ENCODE measurements at regions not wholly inside any gene's neighbourhood (a gene's known extent, or its start where the extent isn't known, plus 50 kb on each side); places are given as distances from the start of the nearest gene placed in this dataset.

DNA sequence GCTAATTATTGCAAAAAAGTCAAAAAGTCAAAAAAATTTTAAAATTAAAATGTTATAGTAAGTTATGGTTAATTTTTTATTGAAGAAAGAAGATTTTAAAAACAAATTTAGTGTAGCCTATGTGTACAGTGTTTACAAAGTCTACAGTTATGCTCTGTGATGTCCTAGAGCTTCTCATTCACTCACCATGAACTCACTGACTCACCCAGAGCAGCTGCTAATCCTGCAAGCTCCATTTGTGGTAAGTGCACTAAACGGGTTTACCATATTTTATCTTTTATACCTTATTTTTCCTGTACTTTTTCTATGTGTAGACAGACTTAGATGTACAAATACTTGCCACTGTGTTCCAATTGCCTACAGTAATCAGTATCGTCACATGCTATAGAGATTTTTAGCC, 788.2 kb downstream of the DSC3 start:
- H3K4me2 ChIP-seq (ENCODE audit: low read length): no peak overlapping the region
- H3K27me3 ChIP-seq (ENCODE audit: control insufficient read depth, low read length): no peaks in the 10 kb centered on the region
- H3K4me3 ChIP-seq (ENCODE audit: low read length): no peak overlapping the region
- H3K27ac ChIP-seq (ENCODE audit: low read depth, low read length): no peak overlapping the region
- no peaks in the 10 kb centered on the region for H3K4me1 ChIP-seq (ENCODE audit: control insufficient read depth, low read length)
- TF ChIP-seq EZH2phosphoT487 (IDR thresholded peaks at IDR 0.05; ENCODE audit: borderline replicate concordance, low read length): no peak
- TF ChIP-seq, protein P1, sequence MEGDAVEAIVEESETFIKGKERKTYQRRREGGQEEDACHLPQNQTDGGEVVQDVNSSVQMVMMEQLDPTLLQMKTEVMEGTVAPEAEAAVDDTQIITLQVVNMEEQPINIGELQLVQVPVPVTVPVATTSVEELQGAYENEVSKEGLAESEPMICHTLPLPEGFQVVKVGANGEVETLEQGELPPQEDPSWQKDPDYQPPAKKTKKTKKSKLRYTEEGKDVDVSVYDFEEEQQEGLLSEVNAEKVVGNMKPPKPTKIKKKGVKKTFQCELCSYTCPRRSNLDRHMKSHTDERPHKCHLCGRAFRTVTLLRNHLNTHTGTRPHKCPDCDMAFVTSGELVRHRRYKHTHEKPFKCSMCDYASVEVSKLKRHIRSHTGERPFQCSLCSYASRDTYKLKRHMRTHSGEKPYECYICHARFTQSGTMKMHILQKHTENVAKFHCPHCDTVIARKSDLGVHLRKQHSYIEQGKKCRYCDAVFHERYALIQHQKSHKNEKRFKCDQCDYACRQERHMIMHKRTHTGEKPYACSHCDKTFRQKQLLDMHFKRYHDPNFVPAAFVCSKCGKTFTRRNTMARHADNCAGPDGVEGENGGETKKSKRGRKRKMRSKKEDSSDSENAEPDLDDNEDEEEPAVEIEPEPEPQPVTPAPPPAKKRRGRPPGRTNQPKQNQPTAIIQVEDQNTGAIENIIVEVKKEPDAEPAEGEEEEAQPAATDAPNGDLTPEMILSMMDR (IDR thresholded peaks at IDR 0.05; ENCODE audit: low read depth, low read length, poor library complexity, severe bottlenecking): no peak
- no peaks in the 10 kb centered on the region for H3K9me2 ChIP-seq (replicated peaks; ENCODE audit: control insufficient read depth, low read length)
- H3K36me3 ChIP-seq (ENCODE audit: control insufficient read depth, low read length): no peaks in the 10 kb centered on the region
- no peaks in the 10 kb centered on the region for H3K79me2 ChIP-seq (ENCODE audit: control insufficient read depth, low read length)
- no peaks in the 10 kb centered on the region for H3F3A ChIP-seq (ENCODE audit: control insufficient read depth, insufficient read depth)
- no peaks in the 10 kb centered on the region for H3K9me3 ChIP-seq (ENCODE audit: control insufficient read depth, insufficient read depth, low read length)
- no peaks in the 10 kb centered on the region for H4K20me1 ChIP-seq (ENCODE audit: control insufficient read depth, insufficient read depth, low read depth, low read length)

DNA sequence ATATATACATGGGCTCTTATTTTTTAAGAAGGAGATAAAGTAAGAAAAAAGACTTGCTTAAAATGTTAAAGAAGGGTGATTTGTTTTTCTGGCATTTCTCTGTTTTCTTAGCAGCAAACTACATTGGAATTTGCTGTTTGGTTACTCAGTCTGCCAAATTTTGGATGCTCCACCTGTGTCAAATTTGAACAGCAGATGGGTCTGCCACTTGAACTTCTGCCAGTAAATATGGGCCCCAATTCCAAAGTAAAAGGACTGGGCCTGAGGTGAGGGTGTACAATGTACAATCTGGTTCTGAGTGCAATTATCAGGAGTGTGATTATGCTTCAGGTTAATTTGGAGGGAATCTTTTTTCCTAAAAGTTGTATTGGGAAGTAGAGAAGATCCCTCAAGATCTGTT, 794.5 kb downstream of the DSC3 start:
- Histone ChIP-seq H3K36me3 (ENCODE audit: control insufficient read depth, low read length) (no peaks in the 10 kb centered on the region), H3K27ac (ENCODE audit: low read depth, low read length) (no peak overlapping the region), H3K9me3 (ENCODE audit: control insufficient read depth, insufficient read depth, low read length) (no peaks in the 10 kb centered on the region), H3K4me3 (ENCODE audit: low read length) (no peak overlapping the region), H3K27me3 (ENCODE audit: control insufficient read depth, low read length) (no peaks in the 10 kb centered on the region), H3K79me2 (ENCODE audit: control insufficient read depth, low read length) (no peaks in the 10 kb centered on the region), H3K4me1 (ENCODE audit: control insufficient read depth, low read length) (no peaks in the 10 kb centered on the region), H3K9me2 (replicated peaks; ENCODE audit: control insufficient read depth, low read length) (no peaks in the 10 kb centered on the region), H4K20me1 (ENCODE audit: control insufficient read depth, insufficient read depth, low read depth, low read length) (no peaks in the 10 kb centered on the region), H3K4me2 (ENCODE audit: low read length) (no peak overlapping the region), H3F3A (ENCODE audit: control insufficient read depth, insufficient read depth) (no peaks in the 10 kb centered on the region)
- no peak for TF ChIP-seq EZH2phosphoT487 (IDR thresholded peaks at IDR 0.05; ENCODE audit: borderline replicate concordance, low read length)
- TF ChIP-seq, protein P1 (IDR thresholded peaks at IDR 0.05; ENCODE audit: low read depth, low read length, poor library complexity, severe bottlenecking): no peak

DNA sequence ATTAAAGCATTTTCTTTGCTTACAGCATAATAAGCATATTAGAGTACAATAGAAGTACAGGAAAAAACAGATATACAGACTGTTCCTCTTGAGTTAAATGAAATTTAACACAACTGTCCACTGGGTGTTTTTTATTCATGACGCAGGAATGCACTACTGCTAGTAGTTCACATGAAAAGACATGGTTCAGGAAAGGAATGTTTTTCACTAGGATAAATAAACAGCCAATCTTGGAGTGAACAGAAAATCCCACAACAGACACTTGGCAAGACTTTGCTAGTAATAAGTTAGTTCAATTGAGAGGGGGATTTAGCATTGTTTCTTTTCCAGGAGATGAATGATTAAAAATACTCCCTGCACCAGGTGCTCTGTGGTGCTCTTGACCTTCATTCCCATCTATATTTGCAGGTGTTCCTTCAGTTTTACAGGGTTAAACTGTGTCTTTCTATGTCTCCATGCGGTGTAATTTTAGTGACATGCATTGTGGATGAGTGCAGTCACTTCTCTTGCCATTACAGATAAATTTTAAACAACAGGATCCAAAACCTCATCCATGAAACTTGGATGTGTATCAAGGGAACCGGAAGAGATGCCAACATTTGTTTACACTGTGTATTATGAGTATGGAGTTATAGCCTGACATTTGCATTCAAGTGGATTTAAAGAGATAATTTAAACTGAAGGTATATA, 796.6 kb downstream of the DSC3 start:
- Histone ChIP-seq H3K79me2 (ENCODE audit: control insufficient read depth, low read length) (no peaks in the 10 kb centered on the region), H3K27ac (ENCODE audit: low read depth, low read length) (no peak overlapping the region), H3K4me2 (ENCODE audit: low read length) (no peak overlapping the region), H3K4me3 (ENCODE audit: low read length) (no peak overlapping the region), H3K9me2 (replicated peaks; ENCODE audit: control insufficient read depth, low read length) (no peaks in the 10 kb centered on the region), H3K9me3 (ENCODE audit: control insufficient read depth, insufficient read depth, low read length) (no peaks in the 10 kb centered on the region), H3K4me1 (ENCODE audit: control insufficient read depth, low read length) (no peaks in the 10 kb centered on the region), H3F3A (ENCODE audit: control insufficient read depth, insufficient read depth) (no peaks in the 10 kb centered on the region), H3K27me3 (ENCODE audit: control insufficient read depth, low read length) (no peaks in the 10 kb centered on the region), H3K36me3 (ENCODE audit: control insufficient read depth, low read length) (no peaks in the 10 kb centered on the region), H4K20me1 (ENCODE audit: control insufficient read depth, insufficient read depth, low read depth, low read length) (no peaks in the 10 kb centered on the region)
- TF ChIP-seq, protein P1 (IDR thresholded peaks at IDR 0.05; ENCODE audit: low read depth, low read length, poor library complexity, severe bottlenecking): no peak
- no peak for TF ChIP-seq EZH2phosphoT487 (IDR thresholded peaks at IDR 0.05; ENCODE audit: borderline replicate concordance, low read length)

Data from DOHH2 (cell line).